KMS-11 (cell line): ENCODE measurements at regions not wholly inside any gene's neighbourhood (a gene's known extent, or its start where the extent isn't known, plus 50 kb on each side); places are given as distances from the start of the nearest gene placed in this dataset.
"Not testable (repeated sequence)": the region's sequence is repeated elsewhere in the genome, so short reads cannot be mapped to it uniquely, and the experiment has no call there.

ENCODE experiments used
- H2AFZ ChIP-seq: fragments of 200-600 bp; sonication (generic); 2 replicates; pipeline ENCODE4 v1.6.1; 2016; ENCODE audit warnings: antibody characterized with exemption, mixed run types, low read depth
- H3K27ac ChIP-seq: fragments of 200-600 bp; sonication (generic); 2 replicates; pipeline ENCODE4 v1.6.1; 2016; ENCODE audit warnings: mild to moderate bottlenecking, mixed run types
- H3K27me3 ChIP-seq: fragments of 200-600 bp; sonication (generic); 2 replicates; pipeline ENCODE4 v1.6.1; 2017; ENCODE audit warnings: mild to moderate bottlenecking, low read depth, mixed run types, moderate library complexity; ENCODE audit not compliant: insufficient read depth
- H3K36me3 ChIP-seq: fragments of 200-600 bp; sonication (generic); 2 replicates; pipeline ENCODE4 v1.6.1; 2017; ENCODE audit warnings: mild to moderate bottlenecking, mixed run types; ENCODE audit not compliant: insufficient read depth
- H3K4me1 ChIP-seq: fragments of 200-600 bp; sonication (generic); 2 replicates; pipeline ENCODE4 v1.6.1; 2016; ENCODE audit warnings: mild to moderate bottlenecking, low read depth, mixed run types; ENCODE audit not compliant: poor library complexity, severe bottlenecking
- H3K4me2 ChIP-seq: fragments of 200-600 bp; sonication (generic); 2 replicates; pipeline ENCODE4 v1.7.0; 2016; ENCODE audit warnings: mild to moderate bottlenecking, mixed run types
- H3K4me3 ChIP-seq: fragments of 200-600 bp; sonication (generic); IDR thresholded peaks from 2 replicates; pipeline ENCODE4 v1.6.1; 2017; ENCODE audit warnings: low read depth, low read length, mixed read lengths; ENCODE audit not compliant: insufficient read depth
- H3K79me2 ChIP-seq: fragments of 200-600 bp; sonication (generic); 2 replicates; pipeline ENCODE4 v1.6.1; 2016; ENCODE audit warnings: low read depth, mixed run types; ENCODE audit not compliant: insufficient read depth
- H3K9ac ChIP-seq: fragments of 200-600 bp; sonication (generic); 2 replicates; pipeline ENCODE4 v1.6.1; 2016; ENCODE audit warnings: mild to moderate bottlenecking, mixed run types
- H4K20me1 ChIP-seq: fragments of 200-600 bp; sonication (generic); 2 replicates; pipeline ENCODE4 v1.6.1; 2016; ENCODE audit warnings: mild to moderate bottlenecking, mixed run types; ENCODE audit not compliant: insufficient read depth
- CTCF ChIP-seq: fragments of 200-600 bp; sonication (generic); conservative IDR thresholded peaks from 2 replicates; pipeline ENCODE4 v1.6.1; 2017; ENCODE audit warnings: low read depth, mild to moderate bottlenecking, antibody characterized with exemption, low read length, moderate library complexity, mixed read lengths

GRCh38 chr5:56402266-56403220, 169.4 kb upstream of the ANKRD55 start:
- Histone ChIP-seq H2AFZ (no peak overlapping the region), H3K4me3 (no peak overlapping the region), H3K27me3 (no peaks in the 10 kb centered on the region), H3K4me2 (no peak overlapping the region), H3K79me2 (no peaks in the 10 kb centered on the region), H3K4me1 (no peaks in the 10 kb centered on the region), H4K20me1 (no peaks in the 10 kb centered on the region), H3K27ac (no peak overlapping the region), H3K36me3 (no peaks in the 10 kb centered on the region), H3K9ac (no peak overlapping the region)
- no peak for TF ChIP-seq CTCF

- H3K4me3 ChIP-seq, H4K20me1 ChIP-seq, H3K27ac ChIP-seq, H3K9ac ChIP-seq, H2AFZ ChIP-seq, H3K27me3 ChIP-seq, H3K36me3 ChIP-seq, H3K79me2 ChIP-seq, H3K4me1 ChIP-seq, H3K4me2 ChIP-seq: not testable (repeated sequence)
These were observed 164.7 kb upstream of the ANKRD55 start for GRCh38 chr5:56397796-56398195.

- TF ChIP-seq CTCF: no peak
- Histone ChIP-seq H3K27ac (no peak overlapping the region), H3K9ac (no peak overlapping the region), H3K4me1 (no peaks in the 10 kb centered on the region), H3K79me2 (no peaks in the 10 kb centered on the region), H4K20me1 (no peaks in the 10 kb centered on the region), H3K4me3 (no peak overlapping the region), H3K4me2 (no peak overlapping the region), H2AFZ (no peak overlapping the region), H3K27me3 (no peaks in the 10 kb centered on the region), H3K36me3 (no peaks in the 10 kb centered on the region)
These were observed 163.5 kb upstream of the ANKRD55 start for GRCh38 chr5:56396634-56397033.

- Histone ChIP-seq H4K20me1 (no peaks in the 10 kb centered on the region), H2AFZ (no peak overlapping the region), H3K9ac (no peak overlapping the region), H3K27ac (no peak overlapping the region), H3K4me2 (no peak overlapping the region), H3K4me1 (no peaks in the 10 kb centered on the region), H3K4me3 (no peak overlapping the region), H3K36me3 (no peaks in the 10 kb centered on the region), H3K27me3 (no peaks in the 10 kb centered on the region), H3K79me2 (no peaks in the 10 kb centered on the region)
- no peak for TF ChIP-seq CTCF
These were observed 156.1 kb upstream of the ANKRD55 start for GRCh38 chr5:56389261-56389660.

- Histone ChIP-seq H3K27me3 (no peaks in the 10 kb centered on the region), H3K36me3 (no peaks in the 10 kb centered on the region), H3K4me1 (no peaks in the 10 kb centered on the region), H3K9ac (no peak overlapping the region), H3K4me3 (no peak overlapping the region), H3K4me2 (no peak overlapping the region), H3K79me2 (no peaks in the 10 kb centered on the region), H4K20me1 (no peaks in the 10 kb centered on the region), H3K27ac (no peak overlapping the region), H2AFZ (no peak overlapping the region)
- TF ChIP-seq CTCF: no peak
These were observed 155.3 kb upstream of the ANKRD55 start for GRCh38 chr5:56388229-56388985.
